ENCODE measurements at regions not wholly inside any gene's neighbourhood (a gene's known extent, or its start where the extent isn't known, plus 50 kb on each side); places are given as distances from the start of the nearest gene placed in this dataset.

- no TSS peak for BruUV-seq (replicated peaks)
- DNase-seq (no peak), ATAC-seq (ENCODE audit: low read depth) (no peak)
- no peak overlapping the region for H3K4me3 ChIP-seq (ENCODE audit: insufficient read depth, low read depth, low read length)
- no peak overlapping the region for H3K4me2 ChIP-seq (ENCODE audit: low read depth, low read length)
- H3K27ac ChIP-seq (ENCODE audit: insufficient read depth, low read length) = no peak overlapping the region
- no peak overlapping the region; the same call in 1 of the 2 replicates for H3K18ac ChIP-seq (ENCODE audit: low read depth, low read length)
- H3K9me1 ChIP-seq (ENCODE audit: insufficient read depth, low read length) = no peaks in the 10 kb centered on the region
- TF ChIP-seq CHD1 (IDR thresholded peaks at IDR 0.05; ENCODE audit: low read depth, low read length) = no peak
- no peak for TF ChIP-seq RFX5 (IDR thresholded peaks at IDR 0.05; ENCODE audit: low read depth, low read length)
- TF ChIP-seq CTCF (conservative IDR thresholded peaks at IDR 0.05; ENCODE audit: low read depth, low read length) = no peak
- TF ChIP-seq MAZ (IDR thresholded peaks at IDR 0.05; ENCODE audit: borderline replicate concordance, low read depth, low read length) = no peak
- TF ChIP-seq RCOR1 (IDR thresholded peaks at IDR 0.05; ENCODE audit: insufficient replicate concordance, low read length) = no peak
- no peak for TF ChIP-seq CEBPB (IDR thresholded peaks at IDR 0.05; ENCODE audit: low read depth, low read length)
- no peak overlapping the region for H3K23ac ChIP-seq (ENCODE audit: low read depth, low read length)
- H2AK9ac ChIP-seq (replicated peaks; ENCODE audit: low read depth, low read length, poor library complexity) = no peak overlapping the region
- H2BK15ac ChIP-seq (ENCODE audit: low read depth, low read length) = no peak overlapping the region
- no peak overlapping the region for H4K8ac ChIP-seq (ENCODE audit: low read depth in 2 of 2, low read length in 2 of 2)
- no peak overlapping the region for H3K14ac ChIP-seq (replicated peaks; ENCODE audit: low read depth, low read length)
- no peak overlapping the region for H3K4ac ChIP-seq (ENCODE audit: low read depth, low read length)
- no peak overlapping the region for H3K56ac ChIP-seq (ENCODE audit: extremely low read depth, insufficient read depth, low read length)
- no peak overlapping the region for H2BK5ac ChIP-seq (ENCODE audit: low read depth, low read length, poor library complexity, severe bottlenecking)
- peaks cover 6% of the 10 kb centered on the region; the same call in 1 of the 2 replicates for H3K4me1 ChIP-seq (ENCODE audit: control insufficient read depth, insufficient read depth, low read length)
- no peak overlapping the region for H2AK5ac ChIP-seq (ENCODE audit: low read depth, low read length)
- intact Hi-C loops (cut with micrococcal nuclease) (no loop called here), dilution Hi-C loops (cut with HindIII; ENCODE audit: low sequenced_read_pairs, unreplicated experiment) (no loop called here), in situ Hi-C loops (cut with MboI; ENCODE audit: low sequenced_read_pairs) (no loop called here)
- no peak overlapping the region for H4K91ac ChIP-seq (ENCODE audit: insufficient read depth, low read depth, low read length)
- no CpG with 5 or more reads among the region's 3 CpGs for WGBS, 2 experiments (ENCODE audit: extremely low coverage in 2 of 2, insufficient read length in 1 of 2)
- CTCF ChIA-PET = interaction anchor here (0.6 kb wide), 1 partner anchor 1010 kb away, joined by 3 read pairs; no protein-coding TSS in a partner anchor
- no peak overlapping the region for H2BK120ac ChIP-seq (ENCODE audit: low read depth, low read length)
- POLR2A ChIA-PET (ENCODE audit: unreplicated experiment) = no interaction called here
- no peak overlapping the region for H2BK20ac ChIP-seq (ENCODE audit: low read depth, low read length)
- H3K36me3 ChIP-seq (ENCODE audit: control insufficient read depth, insufficient read depth, low read length) = no peaks in the 10 kb centered on the region
- H4K20me1 ChIP-seq (ENCODE audit: insufficient read depth, low read length) = no peaks in the 10 kb centered on the region
- H2AFZ ChIP-seq (replicated peaks; ENCODE audit: low read length, poor library complexity) = no peak overlapping the region
- H4K5ac ChIP-seq (ENCODE audit: low read depth, low read length) = no peak overlapping the region
- peaks cover 6% of the 10 kb centered on the region; the same call in 1 of the 2 replicates for H3K27me3 ChIP-seq (ENCODE audit: control insufficient read depth, insufficient read depth, low read length)
- no peaks in the 10 kb centered on the region for H3K79me1 ChIP-seq (ENCODE audit: low read depth in 1 of 2, low read length in 2 of 2)
- H3K9ac ChIP-seq (ENCODE audit: low read depth, low read length) = no peak overlapping the region
- no peaks in the 10 kb centered on the region for H3K9me3 ChIP-seq (ENCODE audit: control insufficient read depth, insufficient read depth, low read length)
Measured at GRCh38 chr10:59082249-59082648, 94.2 kb upstream of the PHYHIPL start.
